ENCODE measurements at regions not wholly inside any gene's neighbourhood (a gene's known extent, or its start where the extent isn't known, plus 50 kb on each side); places are given as distances from the start of the nearest gene placed in this dataset.

DNA sequence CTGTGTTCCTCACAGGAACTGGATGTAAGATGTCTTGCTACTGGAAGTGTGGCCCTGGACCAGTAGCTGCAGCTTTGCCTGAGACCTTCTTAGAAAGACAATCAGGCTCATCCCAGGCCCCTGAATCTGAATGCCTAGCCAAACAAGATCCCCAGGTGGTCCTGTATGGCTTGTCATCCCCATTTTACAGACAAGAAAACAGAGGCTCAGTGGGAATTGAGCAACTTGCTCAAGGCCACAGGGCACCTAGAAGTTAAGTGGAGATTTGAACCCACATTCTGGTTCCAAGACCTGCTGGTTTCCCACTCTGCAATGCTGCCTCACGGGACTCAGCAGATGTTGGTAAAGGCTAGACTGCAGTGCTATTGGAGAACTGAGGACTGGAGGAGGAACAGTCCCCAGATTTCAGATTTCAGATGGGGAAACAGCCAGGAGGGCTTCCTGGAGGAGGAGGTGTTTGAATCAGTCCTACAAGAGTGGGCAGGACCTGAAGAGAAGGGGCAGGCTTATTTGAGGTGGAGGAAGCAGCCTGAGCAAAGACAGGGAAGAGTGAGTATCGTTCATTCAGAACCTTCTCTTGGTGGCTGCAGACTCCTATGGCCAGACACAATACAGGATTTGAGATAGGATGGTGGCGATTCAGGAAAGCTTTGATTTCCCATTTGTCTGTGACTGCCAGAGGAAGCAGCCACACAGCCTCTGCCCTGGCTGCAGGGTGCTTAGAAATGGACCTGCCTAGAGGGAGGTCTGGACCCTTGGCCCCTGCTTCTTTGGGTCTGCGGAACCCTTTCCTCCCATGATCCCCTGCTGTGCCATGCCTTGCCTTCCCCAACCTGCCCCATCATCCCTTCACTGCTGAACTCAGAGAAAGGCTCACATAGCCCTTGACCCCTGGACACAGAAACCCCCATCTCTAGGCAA, 233.4 kb upstream of the NLRP1 start:
- TF ChIP-seq, protein P1, sequence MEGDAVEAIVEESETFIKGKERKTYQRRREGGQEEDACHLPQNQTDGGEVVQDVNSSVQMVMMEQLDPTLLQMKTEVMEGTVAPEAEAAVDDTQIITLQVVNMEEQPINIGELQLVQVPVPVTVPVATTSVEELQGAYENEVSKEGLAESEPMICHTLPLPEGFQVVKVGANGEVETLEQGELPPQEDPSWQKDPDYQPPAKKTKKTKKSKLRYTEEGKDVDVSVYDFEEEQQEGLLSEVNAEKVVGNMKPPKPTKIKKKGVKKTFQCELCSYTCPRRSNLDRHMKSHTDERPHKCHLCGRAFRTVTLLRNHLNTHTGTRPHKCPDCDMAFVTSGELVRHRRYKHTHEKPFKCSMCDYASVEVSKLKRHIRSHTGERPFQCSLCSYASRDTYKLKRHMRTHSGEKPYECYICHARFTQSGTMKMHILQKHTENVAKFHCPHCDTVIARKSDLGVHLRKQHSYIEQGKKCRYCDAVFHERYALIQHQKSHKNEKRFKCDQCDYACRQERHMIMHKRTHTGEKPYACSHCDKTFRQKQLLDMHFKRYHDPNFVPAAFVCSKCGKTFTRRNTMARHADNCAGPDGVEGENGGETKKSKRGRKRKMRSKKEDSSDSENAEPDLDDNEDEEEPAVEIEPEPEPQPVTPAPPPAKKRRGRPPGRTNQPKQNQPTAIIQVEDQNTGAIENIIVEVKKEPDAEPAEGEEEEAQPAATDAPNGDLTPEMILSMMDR (IDR thresholded peaks at IDR 0.05; ENCODE audit: low read depth, low read length, missing input control) = no peak
- no peak for TF ChIP-seq NR2F2 (IDR thresholded peaks at IDR 0.05)
- no peak for TF ChIP-seq TAF1 (conservative IDR thresholded peaks at IDR 0.05)
- no peak for TF ChIP-seq JUND (IDR thresholded peaks at IDR 0.05)
- no peak for TF ChIP-seq ATF3 (IDR thresholded peaks at IDR 0.05)
- no peak for TF ChIP-seq REST (IDR thresholded peaks at IDR 0.05)
- TF ChIP-seq, protein P2, sequence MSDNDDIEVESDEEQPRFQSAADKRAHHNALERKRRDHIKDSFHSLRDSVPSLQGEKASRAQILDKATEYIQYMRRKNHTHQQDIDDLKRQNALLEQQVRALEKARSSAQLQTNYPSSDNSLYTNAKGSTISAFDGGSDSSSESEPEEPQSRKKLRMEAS (IDR thresholded peaks at IDR 0.05) = no peak
- no peak for TF ChIP-seq RXRA (IDR thresholded peaks at IDR 0.05)
- no peak for TF ChIP-seq FOXA1 (IDR thresholded peaks at IDR 0.05)
- TF ChIP-seq SP1 (IDR thresholded peaks at IDR 0.05) = no peak
- no peak for TF ChIP-seq YY1 (IDR thresholded peaks at IDR 0.05)
- TF ChIP-seq RAD21 (IDR thresholded peaks at IDR 0.05) = no peak
- TF ChIP-seq GABPA (IDR thresholded peaks at IDR 0.05 in 1 of 2, conservative IDR thresholded peaks at IDR 0.05 in 1 of 2) = no peak
